GM12865 (cell line): ENCODE measurements at regions not wholly inside any gene's neighbourhood (a gene's known extent, or its start where the extent isn't known, plus 50 kb on each side); places are given as distances from the start of the nearest gene placed in this dataset.
"Not testable (repeated sequence)": the region's sequence is repeated elsewhere in the genome, so short reads cannot be mapped to it uniquely, and the experiment has no call there.

Experiments
- DNase-seq: peaks from one replicate; pipeline ENCODE4 v3.0.0; 2010; ENCODE audit warnings: low read depth
- H3K4me3 ChIP-seq: 2 replicates; pipeline ENCODE4 v1.5.1; 2011; ENCODE audit warnings: mild to moderate bottlenecking, low read depth, low read length, control low read depth
- CTCF ChIP-seq: IDR thresholded peaks from 2 replicates; pipeline ENCODE4 v1.5.1; 2011; ENCODE audit warnings: low read length, control low read depth, low read depth, inconsistent platforms; ENCODE audit not compliant: insufficient read depth; ENCODE audit errors: missing control alignments

DNA sequence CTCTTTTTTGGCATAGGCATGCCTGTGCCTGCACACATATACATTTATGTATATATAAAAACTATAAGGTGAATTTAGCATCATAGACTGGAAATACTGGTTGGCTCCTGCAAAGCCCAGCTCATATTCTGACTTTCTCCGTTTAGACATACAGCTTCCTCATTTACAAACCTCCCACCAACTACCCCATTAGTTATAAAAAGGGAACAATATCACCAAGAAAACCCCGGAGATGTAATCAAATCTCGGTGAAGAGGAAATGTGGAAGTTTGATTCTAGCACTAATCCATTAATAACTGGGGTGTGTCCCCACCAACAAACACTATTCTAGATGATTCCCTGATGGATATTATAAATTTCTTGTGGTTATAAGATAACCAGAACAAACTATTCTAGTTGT, 517.7 kb upstream of the TBL1XR1 start:
- H3K4me3 ChIP-seq: no peak overlapping the region
- DNase-seq: no peak
- TF ChIP-seq CTCF: no peak

DNA sequence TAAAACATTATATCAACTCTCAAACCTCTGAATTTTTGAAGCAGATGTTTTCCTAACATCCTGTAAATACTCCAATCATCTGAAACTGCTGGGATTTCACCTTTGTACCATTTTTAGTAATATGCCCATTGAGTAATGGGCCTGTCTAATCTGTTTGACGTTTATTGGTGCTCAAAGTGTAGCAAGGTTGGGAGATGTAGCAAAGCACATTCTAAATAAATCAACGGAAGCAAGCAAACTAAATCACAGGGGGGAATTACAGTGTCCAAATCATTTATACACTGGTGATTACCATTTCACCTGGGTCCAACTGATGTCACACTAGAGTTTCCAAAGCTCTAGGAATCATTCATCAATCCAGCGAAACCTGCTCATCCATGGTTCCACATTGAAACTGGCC, 518.7 kb upstream of the TBL1XR1 start:
- DNase-seq: no peak
- TF ChIP-seq CTCF: no peak
- no peak overlapping the region for H3K4me3 ChIP-seq

GRCh38 chr3:177720927-177721326, 523.6 kb upstream of the TBL1XR1 start:
- H3K4me3 ChIP-seq, DNase-seq: not testable (repeated sequence)

DNA sequence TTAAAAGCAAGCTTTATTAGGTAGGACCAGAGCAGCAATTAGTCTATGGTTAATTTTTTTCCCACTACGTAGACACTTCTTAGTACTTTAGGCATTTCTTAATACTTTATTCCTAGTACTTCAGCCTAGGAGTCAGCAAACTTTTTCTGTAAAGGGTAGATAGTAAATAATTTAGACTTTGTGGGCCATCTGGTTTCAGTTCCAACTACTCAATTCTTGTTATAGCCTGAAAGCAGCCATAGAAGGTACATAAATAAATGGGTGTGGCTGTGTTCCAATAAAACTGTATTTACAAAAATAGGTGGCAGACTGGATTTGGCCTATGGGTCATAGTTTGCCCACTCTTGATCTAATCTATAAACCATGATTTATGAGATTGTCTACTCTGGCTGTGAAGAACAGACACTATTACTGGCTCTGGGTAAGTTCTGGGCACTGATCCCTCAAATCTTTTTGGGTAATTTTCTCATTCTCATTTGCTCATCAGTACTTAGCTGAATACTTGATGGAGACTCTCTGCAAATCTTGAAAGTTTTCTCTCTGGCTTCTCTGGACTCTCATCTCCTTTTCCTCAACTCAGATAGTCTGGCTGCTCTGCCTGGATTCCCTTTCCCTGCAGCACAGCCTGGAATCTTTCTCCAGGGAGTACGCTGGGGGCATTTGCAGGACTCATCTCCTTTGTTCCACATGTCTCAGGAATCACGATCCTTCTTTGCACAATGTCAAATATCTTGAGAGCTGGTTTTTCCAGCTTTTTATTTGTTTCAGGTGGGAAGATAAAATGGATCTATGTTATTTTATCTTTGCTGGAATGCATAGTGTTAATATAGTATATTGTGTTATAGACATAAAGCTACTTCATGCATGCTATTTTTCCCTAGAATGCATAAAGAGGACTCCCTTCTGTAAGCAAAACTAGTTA, 524.8 kb upstream of the TBL1XR1 start:
- no peak overlapping the region for H3K4me3 ChIP-seq
- no peak for DNase-seq
- TF ChIP-seq CTCF: no peak

DNA sequence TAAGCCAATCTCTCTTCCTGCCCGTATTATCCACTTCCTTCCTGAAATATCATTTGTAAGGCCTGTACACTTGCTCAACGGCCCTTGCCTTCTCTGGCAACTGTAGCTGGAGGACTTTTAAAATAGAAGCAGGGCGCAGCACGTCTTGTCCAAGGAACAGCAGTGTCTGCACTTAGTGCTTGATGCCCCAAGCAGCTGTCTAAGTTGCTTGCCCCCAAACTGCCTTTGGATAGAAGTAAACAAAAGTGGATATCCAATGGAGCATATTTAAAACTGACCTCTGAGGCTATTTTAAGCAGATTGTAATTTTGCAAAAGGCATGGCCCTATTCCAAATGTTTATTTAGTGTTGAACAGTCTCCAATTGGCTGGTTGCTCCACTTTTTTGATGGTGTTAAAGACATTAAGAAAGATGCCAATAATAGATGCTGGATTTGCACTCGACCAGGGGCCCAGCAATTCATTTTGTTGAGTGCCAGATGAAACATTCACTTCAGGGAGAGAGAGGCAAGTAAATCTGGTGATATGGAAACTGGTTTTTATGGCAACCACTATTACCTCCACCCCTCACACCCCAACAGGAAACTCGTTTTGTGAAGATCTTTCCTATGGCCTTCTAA, 526.8 kb upstream of the TBL1XR1 start:
- no peak for TF ChIP-seq CTCF

DNA sequence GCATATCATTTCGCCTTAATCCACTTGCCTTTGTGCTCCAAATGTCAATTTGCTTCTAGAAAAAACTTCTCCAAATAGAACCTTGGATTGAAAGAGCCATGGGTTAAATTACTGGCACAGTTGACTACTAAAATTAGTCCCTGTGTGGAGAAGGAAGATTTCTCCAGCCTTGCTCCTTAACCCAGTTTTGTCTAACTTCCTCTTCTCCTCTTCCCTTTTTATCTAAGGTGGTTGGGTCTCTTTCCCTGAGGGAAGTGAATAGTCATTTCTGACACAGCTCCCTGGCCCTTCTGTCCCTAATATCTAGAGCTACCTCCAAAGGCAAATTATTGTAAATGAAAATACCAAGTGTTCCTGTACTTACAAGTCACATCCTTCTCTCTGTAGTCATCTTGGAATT, 527.9 kb upstream of the TBL1XR1 start:
- no peak for DNase-seq
- H3K4me3 ChIP-seq: no peak overlapping the region
- TF ChIP-seq CTCF: no peak

More for the DNA sequence above, 526.8 kb upstream of the TBL1XR1 start:
- no peak overlapping the region for H3K4me3 ChIP-seq
- no peak for DNase-seq

GRCh38 chr3:177726807-177727206, 529.5 kb upstream of the TBL1XR1 start:
- no peak for DNase-seq
- no peak for TF ChIP-seq CTCF
- H3K4me3 ChIP-seq: no peak overlapping the region
